HG03558 (cell line): ENCODE measurements at regions not wholly inside any gene's neighbourhood (a gene's known extent, or its start where the extent isn't known, plus 50 kb on each side); places are given as distances from the start of the nearest gene placed in this dataset.

Experiments
- ATAC-seq: cut with Tn5 transposase; IDR thresholded peaks from one replicate; pipeline ENCODE4 v1.9.1; 2021; ENCODE audit warnings: moderate number of reproducible peaks; ENCODE audit not compliant: unreplicated experiment; ENCODE audit errors: extremely low read depth

GRCh38 chr2:217693363-217693762 is 309.4 kb downstream of the TNS1 start:
- ATAC-seq: no peak

- no peak for ATAC-seq
Observed at GRCh38 chr2:217691920-217692666, 310.7 kb downstream of the TNS1 start.

- no peak for ATAC-seq
Observed at GRCh38 chr2:217691516-217691915, 311.3 kb downstream of the TNS1 start.

- ATAC-seq: no peak
Observed at GRCh38 chr2:217689053-217689452, 313.7 kb downstream of the TNS1 start.

GRCh38 chr2:217688494-217688893 is 314.3 kb downstream of the TNS1 start:
- no peak for ATAC-seq

DNA sequence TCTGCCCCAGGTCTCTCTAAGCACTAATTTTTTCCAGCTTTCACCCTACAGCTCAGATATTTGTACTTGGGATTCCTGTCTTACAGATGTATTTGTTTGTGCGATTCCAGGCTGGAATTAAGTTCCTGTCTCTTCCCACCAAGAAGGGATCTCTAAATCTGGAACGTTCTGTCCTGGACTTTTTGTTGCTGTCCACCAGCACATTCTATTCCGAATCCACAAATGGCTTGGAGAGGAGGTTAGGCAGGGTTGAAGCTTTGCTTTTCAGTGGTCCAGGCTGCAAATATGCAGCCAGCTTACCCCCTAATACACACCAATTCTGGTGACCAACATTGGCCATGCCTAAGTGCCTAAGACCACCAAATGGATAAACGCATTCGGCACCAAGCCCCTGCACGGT is 315.0 kb downstream of the TNS1 start:
- no peak for ATAC-seq

DNA sequence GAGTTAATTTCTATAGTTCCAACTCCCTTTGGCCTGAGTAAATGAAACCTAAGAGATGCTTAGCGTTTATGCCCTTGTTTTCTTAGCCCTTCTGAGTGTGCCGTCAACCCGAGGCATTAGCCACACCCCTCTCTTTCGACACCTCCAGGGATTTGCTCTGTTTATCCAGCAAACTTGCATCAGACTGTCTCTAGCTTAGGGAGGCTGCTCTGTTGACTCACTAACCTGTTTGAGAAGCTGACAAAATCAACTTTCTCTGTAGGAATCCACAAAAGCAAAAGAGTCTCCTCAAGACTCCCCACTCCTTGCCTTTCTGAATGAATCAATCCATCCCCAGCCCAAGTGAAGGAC is 317.6 kb downstream of the TNS1 start:
- no peak for ATAC-seq

GRCh38 chr2:217684431-217685254 is 318.2 kb downstream of the TNS1 start:
- no peak for ATAC-seq

- ATAC-seq: no peak
Observed at GRCh38 chr2:217683106-217683870, 319.5 kb downstream of the TNS1 start.

DNA sequence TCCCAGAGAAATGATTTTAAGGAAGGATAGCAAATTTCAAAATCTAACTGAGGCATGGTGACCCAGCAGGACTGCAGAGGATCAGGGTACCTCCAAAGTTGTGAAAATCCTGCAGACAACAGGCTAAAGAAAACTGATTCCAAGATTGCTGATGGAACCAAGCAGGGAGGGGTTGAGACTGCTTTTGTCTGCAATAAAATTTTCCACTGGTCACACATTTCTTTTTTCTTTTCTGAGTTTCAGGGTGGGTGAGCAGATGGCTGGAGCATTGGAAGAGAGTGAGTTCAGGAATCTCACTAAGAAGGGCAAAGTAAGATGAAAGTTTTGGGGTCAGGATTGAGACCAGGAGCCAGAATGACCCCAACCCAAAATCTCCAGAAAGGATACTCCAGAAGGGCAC is 321.0 kb downstream of the TNS1 start:
- no peak for ATAC-seq

- no peak for ATAC-seq
Observed at GRCh38 chr2:217680381-217680780, 322.4 kb downstream of the TNS1 start.

DNA sequence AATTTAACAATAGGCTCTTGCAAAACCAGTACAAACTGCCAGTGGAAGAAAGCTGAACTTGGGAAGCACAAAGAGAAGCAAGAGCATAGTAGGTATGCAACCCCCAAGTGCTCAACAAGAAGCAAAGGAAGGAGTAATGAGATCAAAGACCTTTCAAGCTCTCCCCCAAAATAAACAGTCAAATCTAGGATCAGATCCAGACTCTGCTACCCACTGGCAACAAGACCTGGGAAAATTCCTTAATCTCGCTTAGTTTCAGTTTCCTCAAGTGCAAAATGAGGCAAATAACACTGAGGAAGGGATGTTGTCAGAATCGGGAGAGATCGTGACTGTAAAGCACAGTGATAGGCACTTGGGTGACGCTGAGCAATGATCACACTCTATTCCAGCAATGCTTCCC is 329.2 kb downstream of the TNS1 start:
- ATAC-seq: no peak

DNA sequence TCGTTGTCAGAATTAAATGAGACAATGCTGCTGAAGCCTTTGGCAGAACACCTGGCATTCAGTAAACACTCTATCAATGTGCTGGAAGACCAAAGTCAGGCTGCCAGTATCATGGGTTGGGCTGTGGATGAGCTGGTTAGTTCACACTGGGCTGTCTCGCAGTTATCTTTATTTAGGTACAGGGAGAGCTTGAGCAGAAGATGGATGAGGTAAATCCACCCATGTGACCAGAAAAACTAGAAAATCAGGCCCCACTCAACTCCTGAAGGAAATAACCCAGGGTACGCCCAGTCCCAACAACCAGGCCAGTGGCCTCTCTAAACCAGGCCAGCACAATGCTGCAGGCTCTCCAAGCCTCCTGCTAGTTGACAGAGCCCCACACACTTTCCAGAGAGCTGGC is 330.3 kb downstream of the TNS1 start:
- ATAC-seq: no peak

DNA sequence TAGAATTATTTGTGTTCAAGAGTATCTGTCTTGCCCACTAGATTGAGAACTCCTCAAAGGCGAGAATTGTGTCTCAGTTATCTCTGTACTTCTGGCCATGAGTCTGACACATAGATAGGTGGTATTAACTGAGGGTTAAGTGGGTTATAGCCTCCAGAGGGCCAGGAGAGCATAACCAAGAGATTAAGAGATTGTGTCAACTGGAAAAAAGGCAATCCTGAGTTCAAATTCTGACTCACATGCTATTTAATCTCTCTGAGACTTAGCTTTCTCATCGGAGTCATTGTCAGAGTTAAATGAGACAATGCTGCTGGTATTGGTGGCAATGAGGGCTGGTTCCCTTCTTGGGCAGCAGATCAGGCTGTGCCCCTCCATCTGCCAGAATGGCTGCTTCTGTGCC is 330.9 kb downstream of the TNS1 start:
- no peak for ATAC-seq

DNA sequence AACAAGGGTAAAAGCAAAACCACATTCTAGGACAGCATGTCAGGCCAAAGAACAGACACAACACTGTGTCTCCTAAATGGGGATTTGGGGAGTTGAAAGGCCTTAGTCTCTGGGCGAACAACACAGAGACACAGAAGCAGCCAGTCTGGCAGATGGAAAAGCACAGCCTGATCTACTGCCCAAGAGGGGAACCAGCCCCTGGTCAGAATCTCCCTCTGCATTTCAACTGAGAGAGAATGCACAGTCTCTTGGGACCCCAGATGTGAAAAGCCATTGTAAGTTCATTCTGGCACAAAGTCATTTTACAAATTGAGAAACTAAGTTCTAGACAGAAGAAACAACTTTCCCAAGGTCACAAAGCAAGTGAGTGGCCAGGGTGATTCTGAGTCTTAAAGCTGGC is 331.7 kb downstream of the TNS1 start:
- ATAC-seq: no peak

GRCh38 chr2:217669831-217670230 is 333.0 kb downstream of the TNS1 start:
- no peak for ATAC-seq

DNA sequence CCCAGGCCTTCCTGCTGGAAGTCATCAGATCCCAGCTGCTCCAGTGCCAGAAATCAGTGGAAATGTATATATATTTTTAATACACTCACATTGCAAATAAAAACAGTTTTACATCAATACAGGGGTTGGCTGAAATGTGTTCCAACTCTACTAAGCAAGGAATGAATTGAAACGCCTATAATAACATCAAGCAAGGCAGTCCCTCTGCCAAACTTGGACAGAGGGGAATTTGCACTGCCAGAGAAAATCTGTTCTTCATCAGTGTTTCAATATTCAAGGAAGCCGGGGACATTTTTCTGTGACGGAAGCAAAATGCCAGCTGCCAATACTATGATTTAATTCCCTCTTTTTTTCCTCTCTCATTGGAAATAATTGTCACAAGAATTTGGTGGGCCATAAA is 335.3 kb downstream of the TNS1 start:
- ATAC-seq: no peak

- ATAC-seq: no peak
Observed at GRCh38 chr2:217667035-217667434, 335.8 kb downstream of the TNS1 start.

GRCh38 chr2:217666338-217666737 is 336.5 kb downstream of the TNS1 start:
- no peak for ATAC-seq

DNA sequence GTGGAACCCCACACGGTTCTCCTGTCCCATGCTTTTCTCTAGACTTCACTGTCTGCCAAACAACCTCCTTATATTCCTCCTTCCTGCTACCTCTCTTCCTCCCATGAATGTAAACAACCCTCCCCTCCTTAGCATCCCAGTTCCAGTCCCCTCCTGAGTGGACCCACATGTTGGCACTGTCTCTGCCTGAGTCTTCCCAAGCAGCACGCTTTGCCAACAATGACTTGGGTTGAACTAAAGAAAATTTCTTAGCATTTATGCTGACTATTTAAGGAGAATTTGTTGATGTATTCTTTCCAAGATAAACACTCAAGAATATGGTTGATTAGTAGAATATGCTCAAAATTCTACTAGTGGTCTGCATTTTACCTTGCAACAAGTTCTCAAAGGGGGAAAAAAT is 338.0 kb downstream of the TNS1 start:
- ATAC-seq: no peak

GRCh38 chr2:217662984-217663602 is 339.7 kb downstream of the TNS1 start:
- ATAC-seq: no peak
